Endometrial microvascular endothelial cells (primary cell): ENCODE measurements at regions not wholly inside any gene's neighbourhood (a gene's known extent, or its start where the extent isn't known, plus 50 kb on each side); places are given as distances from the start of the nearest gene placed in this dataset.
"Not testable (repeated sequence)": the region's sequence is repeated elsewhere in the genome, so short reads cannot be mapped to it uniquely, and the experiment has no call there.

Experiments
- in situ Hi-C: cut with HindIII; loops from 2 replicates; pipeline ENCODE4 v1.10.0; 2017; ENCODE audit warnings: low sequenced_read_pairs, low pct_unique_long_range_greater_than_20kb; ENCODE audit errors: inconsistent ontology term

DNA sequence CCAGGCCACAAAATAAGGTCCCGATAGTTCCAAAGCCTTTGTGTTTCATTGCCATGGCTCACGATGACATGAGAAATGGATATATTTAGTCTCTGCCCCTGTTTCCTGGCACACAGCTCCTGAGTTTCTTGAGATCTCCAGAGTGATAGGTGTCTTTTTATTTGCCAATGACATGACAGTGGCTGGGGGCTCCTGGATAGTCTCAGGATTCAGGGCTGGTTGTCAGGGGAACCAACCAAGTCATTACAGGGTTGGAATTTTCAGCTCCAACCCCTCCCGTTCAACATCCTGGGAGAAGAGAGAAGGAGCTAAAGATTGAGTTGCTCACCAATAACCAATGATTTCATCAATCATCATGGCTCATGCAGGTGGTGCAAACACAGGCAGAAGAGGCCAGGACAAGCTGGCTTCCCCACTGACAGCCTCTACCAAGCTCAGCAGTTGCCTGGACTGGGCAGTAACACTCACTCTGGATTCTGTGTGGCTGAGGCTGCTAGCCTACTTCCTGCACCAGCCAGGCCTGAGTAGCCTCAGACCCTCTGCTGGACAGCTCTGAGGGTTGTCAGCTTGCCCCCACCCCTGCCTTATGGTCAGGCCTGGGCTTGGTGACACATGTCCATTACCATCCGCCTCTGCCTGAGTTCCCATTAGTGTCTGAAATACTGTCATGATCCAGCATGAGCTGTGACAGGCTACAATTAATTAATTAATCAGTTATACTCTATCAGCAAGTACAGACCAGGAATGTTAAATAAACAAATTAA is 534.4 kb upstream of the CDH5 start:
- in situ Hi-C loops, result no loop called here

DNA sequence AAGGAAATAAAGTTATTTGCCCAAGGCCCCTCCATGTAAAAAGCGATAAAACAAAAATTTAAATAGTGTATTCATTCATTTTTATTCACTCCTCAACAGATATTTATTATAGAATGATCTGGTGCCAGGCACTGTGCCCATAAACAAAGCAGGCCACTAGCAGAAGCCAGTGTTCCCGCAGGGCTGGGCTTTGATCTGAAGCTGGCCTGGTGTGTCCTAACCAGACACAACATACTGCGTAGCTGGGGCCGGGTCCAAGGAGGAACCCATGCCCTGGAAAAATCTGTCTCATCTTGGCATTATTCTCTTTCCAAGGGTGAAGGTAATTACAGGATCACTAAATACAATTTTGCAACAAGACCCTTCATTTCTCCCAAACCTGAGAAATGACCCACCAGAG is 537.4 kb upstream of the CDH5 start:
- in situ Hi-C loops, result no loop called here

DNA sequence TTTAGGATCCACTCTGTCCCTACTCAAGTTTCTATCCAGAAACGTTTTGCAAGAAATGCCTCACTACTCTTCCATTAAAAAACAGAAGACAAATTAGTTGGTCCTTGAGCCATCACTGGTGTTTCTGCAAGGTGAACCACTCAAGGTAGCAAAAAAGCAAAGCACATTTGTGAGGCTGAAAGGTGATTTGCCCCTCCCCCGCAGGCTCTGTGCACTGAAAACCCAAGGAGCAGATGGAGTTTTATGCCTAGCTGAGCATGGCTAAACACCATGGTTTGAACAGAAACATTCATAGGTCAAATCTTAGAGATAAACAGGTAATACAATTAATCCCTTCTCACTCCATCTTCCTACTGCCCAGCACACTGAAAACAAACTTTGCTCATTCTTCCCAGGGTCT is 538.2 kb upstream of the CDH5 start:
- in situ Hi-C loops, result no loop called here

DNA sequence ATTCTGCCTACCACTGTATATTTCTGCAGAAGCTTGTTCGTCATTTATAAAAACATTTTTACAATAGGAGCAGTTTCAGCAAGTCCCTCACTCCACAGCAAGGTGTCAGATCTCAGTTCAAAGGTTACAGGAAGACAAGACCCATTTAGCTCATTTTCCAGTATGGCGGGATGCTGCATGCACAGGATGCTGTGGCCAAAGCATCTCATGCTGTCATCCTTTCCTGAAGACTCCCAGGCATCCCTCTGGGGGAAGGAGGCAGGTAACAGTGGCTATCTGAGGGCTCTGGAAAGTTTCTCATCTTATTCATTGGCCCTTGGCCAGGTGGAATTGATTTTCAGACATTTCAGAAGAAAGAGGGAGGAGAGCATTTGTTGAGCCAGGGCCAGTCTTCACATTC is 539.3 kb upstream of the CDH5 start:
- in situ Hi-C loops, result no loop called here

DNA sequence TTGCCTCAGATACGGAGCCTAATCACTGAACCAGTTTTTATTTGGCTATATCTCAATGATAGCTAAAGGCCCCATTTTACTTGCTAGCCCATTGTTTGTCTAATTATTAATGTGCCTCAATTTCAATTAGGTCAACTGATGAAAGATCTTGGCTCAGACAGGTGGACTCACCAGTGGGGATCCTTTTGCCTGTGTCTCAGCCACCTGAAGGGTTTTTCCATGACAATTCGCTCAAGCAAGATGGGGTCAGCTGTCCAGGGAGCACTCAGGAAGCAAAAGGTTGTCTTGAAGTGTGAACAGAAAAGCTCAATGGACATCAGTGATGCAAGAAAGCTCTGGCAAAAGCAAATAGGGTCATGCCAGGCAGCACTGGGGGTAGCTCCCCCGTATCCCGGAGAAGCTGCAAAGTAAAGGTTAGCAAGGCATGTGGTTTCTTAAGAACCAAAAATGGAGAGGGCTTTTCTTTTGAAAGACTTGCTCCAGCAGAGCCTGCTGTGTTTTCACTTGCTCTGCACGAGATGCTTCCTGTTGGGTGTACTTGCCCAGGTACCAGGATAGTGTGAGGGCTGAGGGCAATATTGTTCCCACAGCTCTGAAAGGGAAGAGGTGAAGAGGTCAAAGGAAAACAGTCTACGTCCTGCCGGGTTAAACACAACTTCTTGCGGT is 541.2 kb upstream of the CDH5 start:
- in situ Hi-C loops, result no loop called here

DNA sequence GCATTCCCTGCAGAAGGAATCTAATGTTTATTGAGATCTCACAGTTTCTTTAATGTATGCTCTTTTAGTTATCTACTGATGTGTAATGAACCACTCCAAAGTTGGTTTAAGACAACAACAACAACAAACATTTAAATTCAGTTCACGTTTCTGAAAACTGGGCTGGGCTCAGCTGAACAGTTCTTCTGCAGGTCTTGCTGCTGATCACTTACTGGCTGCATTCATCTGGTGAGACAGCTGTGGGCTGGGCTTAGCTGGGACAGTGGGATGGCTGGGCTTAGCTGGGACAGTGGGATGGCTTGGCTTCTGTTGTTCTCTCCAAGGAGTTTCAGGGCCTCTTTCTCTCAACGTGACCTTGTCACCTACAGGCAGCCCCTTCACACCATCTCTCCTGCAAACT is 544.3 kb upstream of the CDH5 start:
- in situ Hi-C loops, result no loop called here

DNA sequence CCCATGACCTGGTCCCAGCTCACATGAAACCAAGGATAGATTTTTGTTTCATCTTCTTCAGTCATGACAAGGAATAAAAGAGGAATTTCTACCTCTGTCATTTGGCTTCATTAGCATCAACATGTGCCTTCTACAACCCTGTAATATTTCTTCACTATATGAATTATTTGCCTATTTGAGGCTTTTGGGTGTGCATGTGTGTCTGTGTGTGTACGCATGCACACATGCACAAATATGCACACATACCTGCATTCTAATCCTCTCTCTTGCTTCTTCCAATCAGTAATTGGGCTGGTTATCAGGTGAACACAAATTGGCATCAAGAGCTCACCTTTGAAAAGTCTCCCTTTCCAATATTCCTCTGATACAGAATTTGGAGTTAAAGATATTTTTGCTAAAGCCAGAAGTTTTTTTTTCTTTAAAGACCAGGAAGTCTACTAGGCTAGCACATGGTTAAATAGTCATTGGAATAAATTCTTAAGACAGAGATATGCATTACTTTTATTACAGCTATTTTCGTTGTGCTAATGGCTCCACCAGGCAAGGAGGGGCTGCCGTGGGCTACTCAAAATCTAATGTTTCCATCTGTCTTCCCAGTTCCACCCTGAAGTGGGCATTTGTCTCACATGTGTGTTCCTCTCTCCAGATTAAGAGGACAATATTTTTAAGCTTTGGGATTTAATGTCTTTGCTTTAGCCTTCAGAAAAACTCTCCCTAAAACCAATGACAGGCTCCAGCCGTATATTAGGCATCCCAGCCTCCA is 547.2 kb upstream of the CDH5 start:
- in situ Hi-C loops, result no loop called here

DNA sequence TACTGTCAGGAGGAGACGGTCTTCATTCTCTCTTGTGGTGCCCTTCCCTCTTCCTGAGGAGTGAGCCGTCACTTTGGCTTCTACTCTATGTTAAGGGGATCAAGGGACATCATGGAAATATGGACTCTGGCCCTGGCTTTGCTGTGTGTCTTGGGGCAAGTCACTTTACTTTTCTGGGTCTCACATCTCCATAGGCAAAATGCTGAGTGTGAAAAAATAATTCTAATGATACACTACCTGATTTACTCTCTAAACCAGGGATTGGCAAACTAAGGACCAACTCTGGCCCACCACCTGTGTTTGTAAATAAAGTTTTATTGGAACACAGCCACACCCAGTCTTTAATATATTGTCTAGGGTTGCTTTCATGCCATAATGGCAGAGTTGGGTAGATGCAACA is 548.7 kb upstream of the CDH5 start:
- in situ Hi-C loops, result no loop called here

DNA sequence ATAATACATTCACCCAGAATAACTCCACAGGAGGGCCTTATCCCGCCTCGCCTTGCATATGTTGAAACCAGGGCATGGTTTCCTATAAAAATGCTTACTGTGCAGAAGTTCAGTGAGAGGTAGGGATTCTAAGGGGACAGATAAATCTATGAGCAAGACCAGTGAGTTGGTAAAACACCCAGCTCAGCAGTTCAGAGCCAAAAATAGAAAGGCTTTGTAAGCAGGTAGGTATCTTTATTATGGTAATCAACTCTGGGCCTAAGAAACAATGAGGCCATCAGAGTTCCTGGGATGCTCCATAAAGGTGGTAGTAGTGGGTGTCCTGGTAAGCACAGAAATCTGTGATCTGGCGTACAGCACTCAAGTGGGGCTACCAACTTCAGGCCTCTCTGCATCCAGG is 549.4 kb upstream of the CDH5 start:
- in situ Hi-C loops, result no loop called here

DNA sequence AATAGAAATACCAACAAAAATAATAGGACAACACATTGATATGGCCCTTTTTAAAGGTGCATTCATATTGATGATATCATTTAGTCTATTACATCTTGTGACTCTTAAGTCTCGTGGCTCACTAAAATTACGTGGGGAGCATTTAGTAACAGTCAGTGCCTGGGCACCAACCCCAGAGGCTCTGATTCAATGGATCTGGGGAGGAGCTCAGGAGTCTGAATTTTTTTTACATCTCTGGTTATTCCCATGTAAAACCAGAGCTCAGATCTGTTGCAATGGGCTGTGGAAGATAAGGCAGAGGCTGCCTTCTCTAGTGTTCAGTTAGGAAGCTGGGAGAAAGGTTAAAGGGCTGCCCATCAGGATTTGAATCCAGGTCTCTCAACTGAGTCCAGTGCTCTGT is 549.9 kb upstream of the CDH5 start:
- in situ Hi-C loops, result no loop called here

DNA sequence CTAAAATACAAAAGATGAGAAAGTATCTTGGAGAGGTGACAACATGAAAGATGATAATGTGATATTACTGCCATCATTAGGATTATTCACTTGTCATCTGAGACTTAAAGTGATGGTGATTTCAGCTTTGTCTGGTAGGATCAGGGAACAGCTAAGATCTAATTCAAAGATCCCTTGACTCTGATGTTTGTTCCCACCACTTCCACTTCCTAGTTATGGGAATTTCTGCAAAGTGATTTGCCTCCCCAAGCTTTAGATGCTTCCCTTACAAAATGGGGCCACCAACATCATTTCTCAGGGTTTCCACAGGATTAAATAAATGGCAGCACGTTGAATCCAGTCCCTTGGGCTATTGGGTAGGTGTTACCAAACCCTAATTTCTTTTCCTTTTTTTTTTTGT is 550.8 kb upstream of the CDH5 start:
- in situ Hi-C loops, result no loop called here

DNA sequence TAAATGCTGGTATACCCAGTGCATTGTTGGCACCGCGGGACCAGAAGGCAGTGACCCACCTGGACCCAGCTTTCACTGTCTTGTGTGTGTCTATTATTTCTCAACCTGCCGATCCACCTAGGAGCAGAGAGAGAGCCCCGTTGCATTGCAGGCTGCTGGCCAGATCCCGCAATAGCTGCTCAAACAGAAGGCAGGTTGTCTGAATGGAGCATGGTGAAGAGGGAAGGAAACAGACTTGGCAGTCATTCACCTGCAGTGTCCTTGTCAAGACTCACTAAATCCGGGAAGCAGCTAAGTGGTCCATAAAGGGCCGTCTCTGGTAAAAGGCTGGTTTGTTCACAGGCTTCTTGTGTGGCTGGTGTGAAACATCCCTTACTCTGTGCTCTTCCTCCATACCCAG is 552.6 kb upstream of the CDH5 start:
- in situ Hi-C loops, result not testable (repeated sequence)

DNA sequence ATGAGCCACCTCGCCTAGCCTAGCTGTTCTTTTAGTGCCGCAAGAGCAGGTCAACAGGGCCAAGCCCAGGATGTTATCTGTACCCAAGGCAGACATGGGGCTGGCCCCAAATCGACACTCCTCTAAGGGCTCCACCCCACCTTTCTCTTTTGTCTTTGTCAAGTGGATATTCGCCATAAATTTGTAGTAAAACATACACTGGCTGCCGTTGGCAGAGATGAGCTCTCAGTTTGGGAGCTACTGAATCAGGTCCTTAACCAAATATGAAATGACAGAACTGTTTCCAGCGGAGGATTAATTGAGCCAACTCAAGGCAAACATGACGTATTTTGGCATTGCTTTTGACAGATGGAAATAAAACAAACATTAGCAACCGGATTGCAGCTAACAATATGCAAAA is 556.9 kb upstream of the CDH5 start:
- in situ Hi-C loops, result no loop called here

DNA sequence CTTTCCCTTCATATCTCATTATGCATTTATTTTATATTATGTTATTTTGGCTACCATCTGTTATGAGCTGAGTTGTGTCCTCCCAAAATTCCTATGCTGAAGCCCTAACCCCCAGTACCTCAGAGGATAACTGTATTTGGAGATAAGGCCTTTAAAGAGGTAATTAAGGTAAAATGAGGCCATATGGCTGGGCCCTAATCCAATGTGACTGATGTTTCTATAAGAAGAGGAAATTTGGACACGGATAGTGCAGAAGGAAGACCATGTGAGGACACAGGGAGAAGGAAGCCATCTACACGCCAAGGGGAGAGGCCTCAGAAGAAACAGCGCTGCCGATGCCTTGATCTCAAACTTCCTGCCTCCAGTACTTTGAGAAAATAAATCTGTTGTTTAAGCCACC is 557.7 kb upstream of the CDH5 start:
- in situ Hi-C loops, result no loop called here

DNA sequence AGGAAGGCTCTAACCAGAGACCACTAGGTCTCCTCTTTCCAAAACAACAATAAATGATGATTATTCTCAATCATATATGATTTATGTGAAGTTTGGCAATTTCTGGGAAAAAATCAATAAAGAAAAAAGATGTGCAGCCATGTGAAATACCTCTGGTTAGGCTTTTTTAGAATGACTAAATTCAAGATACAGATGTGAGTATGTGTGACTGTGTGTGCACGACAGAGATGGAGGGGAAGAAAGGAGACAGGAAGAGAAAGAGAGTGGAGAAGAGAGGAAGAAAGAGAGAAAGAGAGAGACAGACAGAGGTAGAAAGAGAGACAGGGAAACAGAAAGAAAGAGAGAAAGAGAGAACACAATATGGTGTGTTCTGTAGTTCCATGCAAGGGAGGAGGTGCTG is 558.6 kb upstream of the CDH5 start:
- in situ Hi-C loops, result no loop called here

DNA sequence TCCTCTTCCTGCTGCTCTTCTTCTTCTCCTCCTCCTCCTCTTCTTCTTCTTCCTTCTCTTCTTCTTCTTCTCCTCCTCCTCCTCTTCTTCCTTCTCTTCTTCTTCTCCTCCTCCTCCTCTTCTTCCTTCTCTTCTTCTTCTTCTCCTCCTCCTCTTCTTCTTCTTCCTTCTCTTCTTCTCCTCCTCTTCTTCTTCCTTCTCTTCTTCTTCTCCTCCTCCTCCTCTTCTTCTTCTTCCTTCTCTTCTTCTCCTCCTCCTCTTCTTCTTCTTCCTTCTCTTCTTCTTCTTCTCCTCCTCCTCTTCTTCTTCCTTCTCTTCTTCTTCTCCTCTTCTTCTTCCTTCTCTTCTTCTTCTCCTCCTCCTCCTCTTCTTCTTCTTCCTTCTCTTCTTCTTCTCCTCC is 560.8 kb upstream of the CDH5 start:
- in situ Hi-C loops, result not testable (repeated sequence)

DNA sequence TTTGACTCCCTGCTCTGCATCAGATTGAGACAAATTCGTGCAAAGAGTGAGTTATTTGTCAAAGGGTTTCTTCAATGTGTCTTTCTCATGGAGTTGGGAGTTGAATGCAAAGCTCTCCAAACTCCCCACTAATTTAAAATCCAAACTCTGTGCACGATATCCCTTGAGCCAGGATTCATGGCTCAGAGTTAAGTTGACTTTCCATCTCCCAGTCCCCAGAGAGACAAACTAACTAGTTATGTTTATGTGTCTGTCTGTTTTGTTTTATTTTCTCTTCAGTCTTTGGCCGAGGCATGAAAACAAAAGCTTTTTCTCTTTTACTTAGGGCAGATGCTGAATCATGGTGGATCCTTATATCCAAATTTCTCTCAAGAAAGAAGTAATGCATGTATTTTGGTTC is 570.0 kb upstream of the CDH5 start:
- in situ Hi-C loops, result no loop called here

DNA sequence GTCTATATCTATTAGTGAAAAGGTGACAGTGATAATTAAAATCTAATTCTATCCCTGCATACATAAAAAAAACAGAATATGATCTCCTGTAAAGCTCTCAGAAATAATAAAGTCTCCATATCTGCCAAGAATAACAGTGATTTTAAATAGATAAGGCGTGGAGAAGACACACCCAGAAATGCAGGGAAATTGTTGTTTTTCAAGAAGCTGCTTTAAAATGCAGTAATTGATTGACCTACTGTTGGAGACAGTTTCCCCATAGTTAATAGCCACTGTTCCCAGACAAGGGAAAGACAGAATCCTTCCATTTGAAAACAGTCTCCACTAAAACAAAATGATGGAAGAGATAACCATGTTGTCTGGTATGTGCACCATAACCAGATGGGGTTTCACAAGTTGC is 571.5 kb upstream of the CDH5 start:
- in situ Hi-C loops, result no loop called here

DNA sequence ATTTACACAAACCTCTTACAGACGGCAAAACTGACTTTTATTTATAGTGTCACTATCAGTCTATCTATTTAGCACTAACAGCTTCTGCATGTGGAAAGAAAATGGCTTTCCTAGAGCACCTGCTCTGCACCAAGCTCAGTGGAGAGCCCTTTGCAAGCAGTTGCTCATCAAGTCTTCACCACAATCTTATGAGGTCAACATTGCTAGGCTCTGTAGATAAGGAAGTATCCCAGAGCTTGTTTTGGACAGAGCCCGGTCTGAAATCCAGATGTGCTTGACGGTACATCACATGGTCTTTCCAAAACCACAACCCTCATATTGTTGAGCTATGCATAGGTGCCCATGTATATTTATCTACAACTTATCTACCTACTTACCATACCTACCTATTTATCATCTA is 572.7 kb upstream of the CDH5 start:
- in situ Hi-C loops, result no loop called here

DNA sequence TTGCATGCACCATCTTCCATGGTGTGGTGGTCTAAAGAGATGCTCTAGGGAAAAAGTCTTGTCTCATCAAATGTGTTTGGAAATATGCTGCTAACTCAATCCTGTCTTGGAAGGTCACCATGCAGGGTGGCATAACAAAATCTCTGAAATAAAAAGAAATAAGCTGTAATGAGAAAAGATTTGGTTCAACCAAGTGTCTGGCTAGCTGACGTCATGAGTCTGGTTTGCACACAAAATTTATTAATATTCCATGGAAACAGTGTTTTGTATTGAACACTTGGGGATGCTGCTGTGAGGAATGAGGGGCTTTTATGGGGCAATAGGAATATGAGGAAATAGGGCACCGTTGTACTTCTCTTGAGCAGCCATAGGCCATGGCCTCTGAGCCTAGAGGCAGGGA is 575.7 kb upstream of the CDH5 start:
- in situ Hi-C loops, result no loop called here
